Tibial nerve (tissue), 4 donors: ENCODE measurements at regions not wholly inside any gene's neighbourhood (a gene's known extent, or its start where the extent isn't known, plus 50 kb on each side); places are given as distances from the start of the nearest gene placed in this dataset.

Experiments used
- DNase-seq, 2 donors: peaks; one replicate each; pipeline ENCODE4 v3.0.0-alpha.2; 2019; ENCODE audit warnings: low spot score in 2 of 2
- H3K27ac ChIP-seq, 4 donors: fragments of 200-600 bp; sonication (generic) in 3 of 4; one replicate each; pipeline ENCODE4 v1.5.1; 2017 to 2019; ENCODE audit warnings: mild to moderate bottlenecking in 1 of 4
- H3K27me3 ChIP-seq, 2 donors: fragments of 200-600 bp; sonication (generic) in 1 of 2; one replicate each; pipeline versions ENCODE4 v1.5.1 to v1.6.0; 2017 to 2019
- H3K36me3 ChIP-seq, 3 donors: fragments of 200-600 bp; sonication (generic); one replicate each; pipeline ENCODE4 v1.5.1; 2018 to 2019
- H3K4me1 ChIP-seq, 4 donors: fragments of 200-600 bp; sonication (generic) in 3 of 4; one replicate each; pipeline ENCODE4 v1.5.1; 2017 to 2019
- H3K4me3 ChIP-seq, 4 donors: fragments of 200-600 bp; sonication (generic) in 3 of 4; one replicate each; pipeline ENCODE4 v1.5.1; 2017 to 2019; ENCODE audit warnings: mild to moderate bottlenecking in 1 of 4, moderate library complexity in 1 of 4
- H3K9me3 ChIP-seq, 4 donors: fragments of 200-600 bp; sonication (generic) in 3 of 4; one replicate each; pipeline ENCODE4 v1.5.1; 2017 to 2019
- CTCF ChIP-seq, 5 experiments: fragments of 200-600 bp in 3 of 5; fragments of 450-650 bp in 2 of 5; sonication (generic) in 3 of 5; IDR thresholded peaks; one replicate each; pipeline ENCODE4 v1.5.1; 2016 to 2019; ENCODE audit warnings: antibody characterized with exemption in 5 of 5, mild to moderate bottlenecking in 3 of 5, moderate library complexity in 2 of 5
- EP300 ChIP-seq, 2 donors: sonication (generic); formaldehyde crosslinking; IDR thresholded peaks; one replicate each; pipeline ENCODE4 v1.6.1; 2017; ENCODE audit warnings: antibody characterized with exemption in 2 of 2, mild to moderate bottlenecking in 1 of 2
- POLR2A ChIP-seq, 2 donors: fragments of 450-650 bp; IDR thresholded peaks; one replicate each; pipeline ENCODE4 v1.6.1; 2017; ENCODE audit warnings: antibody characterized with exemption in 2 of 2, mild to moderate bottlenecking in 2 of 2, moderate library complexity in 2 of 2
- WGBS, 2 donors: methylation state at CpG; one replicate each; pipeline ENCODE4 v1.1.5; 2018; 5-methylcytosine and 5-hydroxymethylcytosine counted together

- H3K4me1 ChIP-seq: no peaks in the 10 kb centered on the region
- H3K4me3 ChIP-seq: no peak overlapping the region
- no peak overlapping the region for H3K27ac ChIP-seq
- TF ChIP-seq POLR2A (IDR thresholded peaks at IDR 0.05): no peak
- TF ChIP-seq CTCF (IDR thresholded peaks at IDR 0.05): no peak
- TF ChIP-seq EP300 (IDR thresholded peaks at IDR 0.05): no peak
- H3K36me3 ChIP-seq: no peaks in the 10 kb centered on the region
- DNase-seq: no peak
- H3K9me3 ChIP-seq: no peaks in the 10 kb centered on the region
- H3K27me3 ChIP-seq: no peaks in the 10 kb centered on the region
These were observed 112.4 kb upstream of the TRPC4 start for GRCh38 chr13:37981932-37982331.

GRCh38 chr13:37978680-37979079 lies 109.1 kb upstream of the TRPC4 start:
- Histone ChIP-seq H3K27ac (no peak overlapping the region), H3K4me3 (no peak overlapping the region), H3K9me3 (no peaks in the 10 kb centered on the region), H3K4me1 (no peaks in the 10 kb centered on the region), H3K27me3 (no peaks in the 10 kb centered on the region), H3K36me3 (no peaks in the 10 kb centered on the region)
- no peak for TF ChIP-seq EP300 (IDR thresholded peaks at IDR 0.05)
- TF ChIP-seq CTCF (IDR thresholded peaks at IDR 0.05): no peak
- no peak for TF ChIP-seq POLR2A (IDR thresholded peaks at IDR 0.05)
- DNase-seq: no peak
- 81 to 83% methylated on average over 2 of the region's 2 CpGs for WGBS, 2 donors

GRCh38 chr13:37968555-37968954 lies 99.0 kb upstream of the TRPC4 start:
- Histone ChIP-seq H3K27me3 (no peaks in the 10 kb centered on the region), H3K4me1 (no peaks in the 10 kb centered on the region), H3K27ac (no peak overlapping the region), H3K9me3 (no peaks in the 10 kb centered on the region), H3K4me3 (no peak overlapping the region), H3K36me3 (no peaks in the 10 kb centered on the region)
- TF ChIP-seq EP300 (IDR thresholded peaks at IDR 0.05): no peak
- no peak for TF ChIP-seq CTCF (IDR thresholded peaks at IDR 0.05)
- no peak for TF ChIP-seq POLR2A (IDR thresholded peaks at IDR 0.05)
- WGBS, 2 donors: 69 to 86% methylated on average over 2 of the region's 2 CpGs
- no peak for DNase-seq

- Histone ChIP-seq H3K36me3 (no peaks in the 10 kb centered on the region), H3K27ac (no peak overlapping the region), H3K4me3 (no peak overlapping the region), H3K27me3 (no peaks in the 10 kb centered on the region), H3K9me3 (no peaks in the 10 kb centered on the region), H3K4me1 (no peaks in the 10 kb centered on the region)
- DNase-seq: no peak
- no peak for TF ChIP-seq POLR2A (IDR thresholded peaks at IDR 0.05)
- TF ChIP-seq EP300 (IDR thresholded peaks at IDR 0.05): no peak
- TF ChIP-seq CTCF (IDR thresholded peaks at IDR 0.05): no peak
- 93 to 94% methylated on average over 1 of the region's 1 CpG for whole genome bisulfite sequencing, 2 donors
These were observed 96.7 kb upstream of the TRPC4 start for GRCh38 chr13:37966266-37966665.

GRCh38 chr13:37960427-37960826 lies 90.9 kb upstream of the TRPC4 start:
- TF ChIP-seq CTCF (IDR thresholded peaks at IDR 0.05) (no peak), POLR2A (IDR thresholded peaks at IDR 0.05) (no peak), EP300 (IDR thresholded peaks at IDR 0.05) (no peak)

More at GRCh38 chr13:37960427-37960826, 90.9 kb upstream of the TRPC4 start:
- H3K27me3 ChIP-seq: no peaks in the 10 kb centered on the region
- H3K4me1 ChIP-seq: no peaks in the 10 kb centered on the region
- DNase-seq: no peak
- H3K9me3 ChIP-seq: no peaks in the 10 kb centered on the region
- no peak overlapping the region for H3K27ac ChIP-seq
- 81 to 93% methylated on average over 1 of the region's 1 CpG for WGBS, 2 donors
- H3K36me3 ChIP-seq: no peaks in the 10 kb centered on the region
- H3K4me3 ChIP-seq: no peak overlapping the region
